GM13976 (cell line): ENCODE measurements at regions not wholly inside any gene's neighbourhood (a gene's known extent, or its start where the extent isn't known, plus 50 kb on each side); places are given as distances from the start of the nearest gene placed in this dataset.

Experiments used
- DNase-seq: peaks from one replicate; pipeline ENCODE4 v3.0.0; 2012; ENCODE audit warnings: low spot score
- CTCF ChIP-seq: IDR thresholded peaks from 2 replicates; pipeline ENCODE4 v1.5.1; 2012; ENCODE audit warnings: borderline replicate concordance, mild to moderate bottlenecking; ENCODE audit not compliant: insufficient read depth; ENCODE audit errors: extremely low read depth, missing control alignments, control extremely low read depth
- in situ Hi-C: fragments of 300-500 bp; cut with MboI; formaldehyde crosslinking; loops from one replicate; pipeline ENCODE4 v1.12.0; 2022; ENCODE audit warnings: low sequenced_read_pairs, mixed read lengths, inconsistent platforms; ENCODE audit not compliant: unreplicated experiment

GRCh38 chr16:49068224-49068623, 213.4 kb downstream of the CBLN1 start:
- no peak for DNase-seq
- in situ Hi-C loops: no loop called here
- no peak for TF ChIP-seq CTCF

- TF ChIP-seq CTCF: no peak
- no peak for DNase-seq
- in situ Hi-C loops: no loop called here
Measured at GRCh38 chr16:49067776-49068175, 213.9 kb downstream of the CBLN1 start.

- in situ Hi-C loops: no loop called here
- no peak for TF ChIP-seq CTCF
- no peak for DNase-seq
Measured at GRCh38 chr16:49061137-49061714, 220.4 kb downstream of the CBLN1 start.

- in situ Hi-C loops: no loop called here
- no peak for TF ChIP-seq CTCF
- no peak for DNase-seq
Measured at GRCh38 chr16:49060728-49061127, 220.9 kb downstream of the CBLN1 start.

- in situ Hi-C loops: no loop called here
- no peak for DNase-seq
- no peak for TF ChIP-seq CTCF
Measured at GRCh38 chr16:49058382-49058781, 223.3 kb downstream of the CBLN1 start.

- DNase-seq: no peak
- in situ Hi-C loops: no loop called here
- TF ChIP-seq CTCF: no peak
Measured at GRCh38 chr16:49057936-49058335, 223.7 kb downstream of the CBLN1 start.

- in situ Hi-C loops: no loop called here
- no peak for DNase-seq
- TF ChIP-seq CTCF: no peak
Measured at GRCh38 chr16:49057391-49057790, 224.2 kb downstream of the CBLN1 start.
